ENCODE measurements at regions not wholly inside any gene's neighbourhood (a gene's known extent, or its start where the extent isn't known, plus 50 kb on each side); places are given as distances from the start of the nearest gene placed in this dataset.
A peak's percentile ranks its signal among the peaks of the same experiment; 100 is the strongest.
"Not testable (repeated sequence)": the region's sequence is repeated elsewhere in the genome, so short reads cannot be mapped to it uniquely, and the experiment has no call there.

GRCh38 chr13:27350825-27351224, 73.6 kb upstream of the GTF3A start:
- not testable (repeated sequence) for H3K36me3 ChIP-seq (ENCODE audit: control insufficient read depth, insufficient read depth, low read length); H3K9me3 ChIP-seq (ENCODE audit: control insufficient read depth, insufficient read depth, low read length); H3K27me3 ChIP-seq (ENCODE audit: control insufficient read depth, insufficient read depth, low read length); H3K9ac ChIP-seq (ENCODE audit: low read depth, low read length); H3K4me3 ChIP-seq (ENCODE audit: low read depth, low read length); H3K27ac ChIP-seq (ENCODE audit: low read depth, low read length); H3K4me1 ChIP-seq (ENCODE audit: control insufficient read depth, insufficient read depth, low read length)

- no peak overlapping the region for H3K4me3 ChIP-seq (ENCODE audit: low read depth, low read length)
- no peak overlapping the region for H3K9ac ChIP-seq (ENCODE audit: low read depth, low read length)
- H3K27ac ChIP-seq (ENCODE audit: low read depth, low read length): no peak overlapping the region
- no peaks in the 10 kb centered on the region for H3K9me3 ChIP-seq (ENCODE audit: control insufficient read depth, insufficient read depth, low read length)
- H3K27me3 ChIP-seq (ENCODE audit: control insufficient read depth, insufficient read depth, low read length): no peaks in the 10 kb centered on the region
- peaks cover 12% of the 10 kb centered on the region; the same call in 1 of the 2 replicates for H3K4me1 ChIP-seq (ENCODE audit: control insufficient read depth, insufficient read depth, low read length)
- no peaks in the 10 kb centered on the region for H3K36me3 ChIP-seq (ENCODE audit: control insufficient read depth, insufficient read depth, low read length)
Observed at GRCh38 chr13:27352698-27353097, 71.7 kb upstream of the GTF3A start.

GRCh38 chr13:27353166-27353583, 71.2 kb upstream of the GTF3A start:
- Histone ChIP-seq H3K36me3 (ENCODE audit: control insufficient read depth, insufficient read depth, low read length) (no peaks in the 10 kb centered on the region), H3K4me1 (ENCODE audit: control insufficient read depth, insufficient read depth, low read length) (peaks cover 12% of the 10 kb centered on the region; the same call in 1 of the 2 replicates), H3K27me3 (ENCODE audit: control insufficient read depth, insufficient read depth, low read length) (no peaks in the 10 kb centered on the region), H3K9ac (ENCODE audit: low read depth, low read length) (no peak overlapping the region), H3K9me3 (ENCODE audit: control insufficient read depth, insufficient read depth, low read length) (no peaks in the 10 kb centered on the region), H3K27ac (ENCODE audit: low read depth, low read length) (no peak overlapping the region), H3K4me3 (ENCODE audit: low read depth, low read length) (no peak overlapping the region)

- H3K9ac ChIP-seq (ENCODE audit: low read depth, low read length): no peak overlapping the region
- no peaks in the 10 kb centered on the region for H3K36me3 ChIP-seq (ENCODE audit: control insufficient read depth, insufficient read depth, low read length)
- H3K27ac ChIP-seq (ENCODE audit: low read depth, low read length): no peak overlapping the region
- H3K4me1 ChIP-seq (ENCODE audit: control insufficient read depth, insufficient read depth, low read length): peaks cover 16% of the 10 kb centered on the region
- H3K4me3 ChIP-seq (ENCODE audit: low read depth, low read length): no peak overlapping the region
- H3K9me3 ChIP-seq (ENCODE audit: control insufficient read depth, insufficient read depth, low read length): no peaks in the 10 kb centered on the region
- H3K27me3 ChIP-seq (ENCODE audit: control insufficient read depth, insufficient read depth, low read length): no peaks in the 10 kb centered on the region
Observed at GRCh38 chr13:27353708-27354107, 70.7 kb upstream of the GTF3A start.

- no peaks in the 10 kb centered on the region for H3K27me3 ChIP-seq (ENCODE audit: control insufficient read depth, insufficient read depth, low read length)
- H3K9ac ChIP-seq (ENCODE audit: low read depth, low read length): no peak overlapping the region
- peaks cover 21% of the 10 kb centered on the region for H3K4me1 ChIP-seq (ENCODE audit: control insufficient read depth, insufficient read depth, low read length)
- no peaks in the 10 kb centered on the region for H3K9me3 ChIP-seq (ENCODE audit: control insufficient read depth, insufficient read depth, low read length)
- H3K36me3 ChIP-seq (ENCODE audit: control insufficient read depth, insufficient read depth, low read length): no peaks in the 10 kb centered on the region
- no peak overlapping the region for H3K4me3 ChIP-seq (ENCODE audit: low read depth, low read length)
- H3K27ac ChIP-seq (ENCODE audit: low read depth, low read length): no peak overlapping the region
Observed at GRCh38 chr13:27354379-27354778, 70.0 kb upstream of the GTF3A start.

GRCh38 chr13:27355894-27356293, 68.5 kb upstream of the GTF3A start:
- Histone ChIP-seq H3K27ac (ENCODE audit: low read depth, low read length) (peak overlapping the region; percentile 28), H3K4me1 (ENCODE audit: control insufficient read depth, insufficient read depth, low read length) (peaks cover 26% of the 10 kb centered on the region), H3K27me3 (ENCODE audit: control insufficient read depth, insufficient read depth, low read length) (no peaks in the 10 kb centered on the region), H3K36me3 (ENCODE audit: control insufficient read depth, insufficient read depth, low read length) (no peaks in the 10 kb centered on the region), H3K4me3 (ENCODE audit: low read depth, low read length) (no peak overlapping the region), H3K9me3 (ENCODE audit: control insufficient read depth, insufficient read depth, low read length) (no peaks in the 10 kb centered on the region), H3K9ac (ENCODE audit: low read depth, low read length) (no peak overlapping the region)

GRCh38 chr13:27358420-27358819, 66.0 kb upstream of the GTF3A start:
- Histone ChIP-seq H3K4me3 (ENCODE audit: low read depth, low read length) (no peak overlapping the region), H3K9me3 (ENCODE audit: control insufficient read depth, insufficient read depth, low read length) (no peaks in the 10 kb centered on the region), H3K36me3 (ENCODE audit: control insufficient read depth, insufficient read depth, low read length) (no peaks in the 10 kb centered on the region), H3K9ac (ENCODE audit: low read depth, low read length) (no peak overlapping the region), H3K4me1 (ENCODE audit: control insufficient read depth, insufficient read depth, low read length) (peaks cover 26% of the 10 kb centered on the region), H3K27ac (ENCODE audit: low read depth, low read length) (no peak overlapping the region), H3K27me3 (ENCODE audit: control insufficient read depth, insufficient read depth, low read length) (peaks cover 7% of the 10 kb centered on the region; the same call in 1 of the 2 replicates)

GRCh38 chr13:27359199-27359821, 65.1 kb upstream of the GTF3A start:
- H3K9ac ChIP-seq (ENCODE audit: low read depth, low read length): no peak overlapping the region
- H3K4me1 ChIP-seq (ENCODE audit: control insufficient read depth, insufficient read depth, low read length): peaks cover 26% of the 10 kb centered on the region
- no peak overlapping the region for H3K27ac ChIP-seq (ENCODE audit: low read depth, low read length)
- H3K36me3 ChIP-seq (ENCODE audit: control insufficient read depth, insufficient read depth, low read length): no peaks in the 10 kb centered on the region
- H3K9me3 ChIP-seq (ENCODE audit: control insufficient read depth, insufficient read depth, low read length): no peaks in the 10 kb centered on the region
- peaks cover 7% of the 10 kb centered on the region; the same call in 1 of the 2 replicates for H3K27me3 ChIP-seq (ENCODE audit: control insufficient read depth, insufficient read depth, low read length)
- H3K4me3 ChIP-seq (ENCODE audit: low read depth, low read length): no peak overlapping the region

GRCh38 chr13:27360562-27360961, 63.9 kb upstream of the GTF3A start:
- H3K36me3 ChIP-seq (ENCODE audit: control insufficient read depth, insufficient read depth, low read length): no peaks in the 10 kb centered on the region
- H3K27me3 ChIP-seq (ENCODE audit: control insufficient read depth, insufficient read depth, low read length): peaks cover 7% of the 10 kb centered on the region; the same call in 1 of the 2 replicates
- H3K9me3 ChIP-seq (ENCODE audit: control insufficient read depth, insufficient read depth, low read length): no peaks in the 10 kb centered on the region
- H3K27ac ChIP-seq (ENCODE audit: low read depth, low read length): no peak overlapping the region
- peaks cover 21% of the 10 kb centered on the region for H3K4me1 ChIP-seq (ENCODE audit: control insufficient read depth, insufficient read depth, low read length)
- no peak overlapping the region for H3K9ac ChIP-seq (ENCODE audit: low read depth, low read length)
- no peak overlapping the region for H3K4me3 ChIP-seq (ENCODE audit: low read depth, low read length)

GRCh38 chr13:27362064-27362751, 62.2 kb upstream of the GTF3A start:
- Histone ChIP-seq H3K27ac (ENCODE audit: low read depth, low read length) (no peak overlapping the region), H3K9ac (ENCODE audit: low read depth, low read length) (peak overlapping the region; percentile 68)

GRCh38 chr13:27363637-27364036, 60.8 kb upstream of the GTF3A start:
- H3K9me3 ChIP-seq (ENCODE audit: control insufficient read depth, insufficient read depth, low read length); H3K27ac ChIP-seq (ENCODE audit: low read depth, low read length); H3K27me3 ChIP-seq (ENCODE audit: control insufficient read depth, insufficient read depth, low read length); H3K9ac ChIP-seq (ENCODE audit: low read depth, low read length); H3K4me3 ChIP-seq (ENCODE audit: low read depth, low read length); H3K36me3 ChIP-seq (ENCODE audit: control insufficient read depth, insufficient read depth, low read length): not testable (repeated sequence)
- H3K4me1 ChIP-seq (ENCODE audit: control insufficient read depth, insufficient read depth, low read length): peaks cover 10% of the 10 kb centered on the region

More at GRCh38 chr13:27362064-27362751, 62.2 kb upstream of the GTF3A start:
- no peaks in the 10 kb centered on the region for H3K9me3 ChIP-seq (ENCODE audit: control insufficient read depth, insufficient read depth, low read length)
- H3K4me1 ChIP-seq (ENCODE audit: control insufficient read depth, insufficient read depth, low read length): peaks cover 14% of the 10 kb centered on the region
- H3K27me3 ChIP-seq (ENCODE audit: control insufficient read depth, insufficient read depth, low read length): peaks cover 7% of the 10 kb centered on the region; the same call in 1 of the 2 replicates
- no peaks in the 10 kb centered on the region for H3K36me3 ChIP-seq (ENCODE audit: control insufficient read depth, insufficient read depth, low read length)
- peak overlapping the region; percentile 83 for H3K4me3 ChIP-seq (ENCODE audit: low read depth, low read length)

All from HUES48 (cell line).